Endothelial cell (in vitro differentiated cells): ENCODE measurements at regions not wholly inside any gene's neighbourhood (a gene's known extent, or its start where the extent isn't known, plus 50 kb on each side); places are given as distances from the start of the nearest gene placed in this dataset.

Experiments
- DNase-seq: peaks from one replicate; pipeline ENCODE4 v3.0.0; 2021; ENCODE audit warnings: low spot score
- H3K27ac Mint-ChIP-seq: one replicate; pipeline ENCODE4 v1.8.0; 2021; ENCODE audit warnings: mixed read lengths, inconsistent platforms; ENCODE audit not compliant: unreplicated experiment
- H3K27me3 Mint-ChIP-seq: one replicate; pipeline ENCODE4 v1.8.0; 2021; ENCODE audit warnings: mild to moderate bottlenecking, moderate library complexity, mixed read lengths, inconsistent platforms; ENCODE audit not compliant: unreplicated experiment
- H3K36me3 Mint-ChIP-seq: one replicate; pipeline ENCODE4 v1.8.0; 2021; ENCODE audit warnings: mild to moderate bottlenecking, low read depth, mixed read lengths, inconsistent platforms; ENCODE audit not compliant: unreplicated experiment
- H3K4me1 Mint-ChIP-seq: one replicate; pipeline ENCODE4 v1.8.0; 2021; ENCODE audit warnings: mild to moderate bottlenecking, mixed read lengths, inconsistent platforms; ENCODE audit not compliant: unreplicated experiment
- H3K4me3 Mint-ChIP-seq: one replicate; pipeline ENCODE4 v1.8.0; 2021; ENCODE audit warnings: mild to moderate bottlenecking, mixed read lengths, inconsistent platforms; ENCODE audit not compliant: unreplicated experiment
- H3K9me3 Mint-ChIP-seq: one replicate; pipeline ENCODE4 v1.8.0; 2021; ENCODE audit warnings: mixed read lengths, inconsistent platforms; ENCODE audit not compliant: unreplicated experiment
- CTCF ChIP-seq: fragments of 200-600 bp; sonication (generic); IDR thresholded peaks from one replicate; pipeline ENCODE4 v1.5.0; 2021; ENCODE audit warnings: antibody characterized with exemption; ENCODE audit not compliant: unreplicated experiment

GRCh38 chr1:238073991-238074390 is 183.3 kb upstream of the ZP4 start:
- no peak for TF ChIP-seq CTCF
- no peaks in the 10 kb centered on the region for H3K36me3 Mint-ChIP-seq
- H3K27me3 Mint-ChIP-seq: no peaks in the 10 kb centered on the region
- H3K27ac Mint-ChIP-seq: no peak overlapping the region
- DNase-seq: no peak
- no peak overlapping the region for H3K4me3 Mint-ChIP-seq
- no peaks in the 10 kb centered on the region for H3K4me1 Mint-ChIP-seq
- no peaks in the 10 kb centered on the region for H3K9me3 Mint-ChIP-seq

DNA sequence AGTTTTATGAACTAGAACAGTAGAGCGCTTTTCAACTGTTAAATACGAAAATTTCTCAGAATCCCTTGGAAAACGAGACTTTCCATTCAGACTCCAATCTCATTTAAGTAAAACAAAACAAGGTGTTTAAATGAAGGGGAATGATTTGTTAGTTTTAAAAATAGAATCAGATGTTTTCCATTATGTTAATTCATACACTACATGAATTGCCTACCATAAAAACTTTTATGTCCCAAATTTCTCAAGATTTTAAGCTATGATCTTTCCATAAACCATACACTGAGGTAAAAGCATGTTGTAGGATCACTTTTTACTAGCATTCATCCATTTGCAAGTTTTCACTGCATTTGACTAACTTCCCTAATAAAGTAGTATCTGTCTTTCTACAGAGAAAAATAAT is 180.3 kb upstream of the ZP4 start:
- no peaks in the 10 kb centered on the region for H3K27me3 Mint-ChIP-seq
- TF ChIP-seq CTCF: no peak
- H3K4me1 Mint-ChIP-seq: no peaks in the 10 kb centered on the region
- H3K4me3 Mint-ChIP-seq: no peak overlapping the region
- DNase-seq: no peak
- H3K27ac Mint-ChIP-seq: no peak overlapping the region
- no peaks in the 10 kb centered on the region for H3K36me3 Mint-ChIP-seq
- H3K9me3 Mint-ChIP-seq: no peaks in the 10 kb centered on the region

- DNase-seq: no peak
- Mint-ChIP-seq H3K9me3 (no peaks in the 10 kb centered on the region), H3K27me3 (peaks cover 1% of the 10 kb centered on the region), H3K27ac (no peak overlapping the region), H3K4me1 (no peaks in the 10 kb centered on the region), H3K36me3 (no peaks in the 10 kb centered on the region), H3K4me3 (no peak overlapping the region)
- no peak for TF ChIP-seq CTCF
Measured at GRCh38 chr1:238063454-238063853, 172.7 kb upstream of the ZP4 start.

DNA sequence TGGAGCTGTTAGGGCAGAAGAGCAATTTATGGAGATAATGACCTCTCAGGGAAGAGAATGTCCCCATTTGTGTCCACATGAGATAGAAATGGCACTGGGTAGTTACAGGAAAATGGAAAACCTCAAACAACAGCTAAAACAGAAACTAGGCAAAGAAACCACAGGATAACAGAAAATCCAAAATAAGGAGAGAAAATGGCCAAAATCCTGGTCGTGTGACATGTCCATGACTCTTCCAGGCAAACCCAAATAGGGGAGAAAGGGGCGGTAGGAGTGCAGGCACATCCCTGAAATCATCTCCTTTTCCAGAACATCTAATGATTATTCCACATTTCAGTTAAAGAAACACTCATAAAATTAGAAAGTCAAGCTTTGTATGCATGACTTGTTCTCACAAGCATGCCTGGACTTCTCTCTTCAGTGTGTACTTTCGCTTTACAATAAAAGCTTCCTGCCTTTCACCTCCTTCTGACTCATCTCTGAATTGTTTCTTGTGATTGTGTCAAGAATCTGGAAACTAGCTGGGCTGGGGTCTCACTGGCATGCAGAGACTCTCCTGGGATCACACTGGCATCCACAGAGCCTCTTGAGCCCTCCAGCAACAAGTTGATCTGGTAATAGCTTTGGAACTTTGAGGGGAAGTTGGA is 171.4 kb upstream of the ZP4 start:
- Mint-ChIP-seq H3K4me3 (no peak overlapping the region), H3K27me3 (peaks cover 1% of the 10 kb centered on the region), H3K9me3 (peaks cover 4% of the 10 kb centered on the region), H3K36me3 (peaks cover 4% of the 10 kb centered on the region), H3K4me1 (no peaks in the 10 kb centered on the region), H3K27ac (no peak overlapping the region)
- no peak for DNase-seq
- no peak for TF ChIP-seq CTCF

DNA sequence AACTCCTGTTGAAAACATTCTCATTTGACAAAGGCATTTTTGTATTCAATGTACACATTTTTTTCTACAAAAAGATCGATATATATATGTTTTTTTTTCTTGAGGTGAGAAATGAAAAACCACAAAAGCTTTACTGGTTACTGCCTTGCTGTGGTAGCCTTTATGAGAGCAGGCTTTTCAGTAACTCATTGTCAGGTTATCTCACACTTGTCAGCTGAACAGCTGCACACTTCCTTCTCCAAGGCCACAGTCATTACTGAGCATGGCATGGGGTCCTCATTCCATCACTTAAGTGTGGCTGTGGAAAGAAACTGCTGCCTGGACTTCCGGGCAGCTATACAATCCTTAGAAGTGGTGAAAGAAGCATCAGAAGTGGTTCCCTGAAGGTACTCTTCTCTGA is 169.3 kb upstream of the ZP4 start:
- H3K27me3 Mint-ChIP-seq: peaks cover 1% of the 10 kb centered on the region
- peaks cover 4% of the 10 kb centered on the region for H3K9me3 Mint-ChIP-seq
- H3K4me1 Mint-ChIP-seq: no peaks in the 10 kb centered on the region
- no peak for TF ChIP-seq CTCF
- no peak overlapping the region for H3K4me3 Mint-ChIP-seq
- peaks cover 4% of the 10 kb centered on the region for H3K36me3 Mint-ChIP-seq
- no peak for DNase-seq
- H3K27ac Mint-ChIP-seq: no peak overlapping the region
